AML-193 (cell line): ENCODE measurements at regions not wholly inside any gene's neighbourhood (a gene's known extent, or its start where the extent isn't known, plus 50 kb on each side); places are given as distances from the start of the nearest gene placed in this dataset.
"Not testable (repeated sequence)": the region's sequence is repeated elsewhere in the genome, so short reads cannot be mapped to it uniquely, and the experiment has no call there.

Experiments used
- DNase-seq, 2 experiments: peaks; one replicate each; lab custom pipeline; 2025; lab: John Stamatoyannopoulos, UW

DNA sequence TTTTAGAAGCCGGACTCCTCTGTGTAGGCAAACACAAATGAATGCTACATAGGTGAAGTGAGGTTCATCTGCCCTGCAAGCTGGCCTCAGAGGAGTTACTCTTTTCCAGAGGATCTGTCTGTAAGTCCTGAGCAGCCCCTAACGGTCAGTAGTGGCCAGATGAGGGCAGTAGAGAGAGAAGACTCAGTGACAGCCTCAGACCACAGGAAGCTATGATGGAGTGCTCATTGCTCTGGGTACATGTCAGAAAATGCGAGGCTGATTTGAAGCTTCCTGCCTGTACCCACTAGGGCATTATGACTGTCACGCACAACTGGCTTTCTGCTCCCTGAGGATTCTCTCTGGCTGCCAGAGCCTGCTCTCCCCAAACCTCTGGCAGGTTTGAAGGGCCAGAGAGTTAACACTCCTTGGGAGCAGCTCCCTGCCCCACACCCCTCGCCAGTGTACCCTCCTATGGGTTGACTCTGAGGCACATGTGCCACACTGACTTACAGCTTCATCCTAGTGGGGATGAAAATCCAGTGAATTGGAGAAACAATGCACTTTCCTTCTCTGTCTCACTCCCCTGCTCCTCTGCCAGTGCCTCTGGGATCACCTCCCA lies 141.5 kb downstream of the GABRG2 start:
- peak; percentile 41 to 46 for DNase-seq

GRCh38 chr5:162214551-162214950 lies 147.0 kb downstream of the GABRG2 start:
- DNase-seq, result no peak

- no peak for DNase-seq
Measured at GRCh38 chr5:162217037-162217436, 149.5 kb downstream of the GABRG2 start.

DNA sequence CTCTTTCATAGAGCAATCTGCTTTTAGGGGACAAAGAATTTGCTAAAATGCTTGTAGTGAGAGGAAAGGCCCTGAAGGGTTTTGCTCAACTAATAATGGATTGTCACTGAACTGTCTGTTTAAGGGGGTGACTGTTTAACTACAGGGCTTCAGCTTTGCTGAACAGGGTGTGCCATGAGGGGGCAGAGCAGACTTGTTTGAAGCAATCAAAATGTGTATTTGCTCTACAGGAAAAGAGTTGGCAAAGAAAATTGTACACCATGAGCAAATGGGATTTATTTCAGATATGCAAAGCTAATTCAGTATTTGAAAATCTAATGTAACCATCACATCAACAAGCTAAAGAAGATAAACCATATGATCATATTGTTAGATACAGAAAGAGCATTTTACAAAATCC lies 154.3 kb downstream of the GABRG2 start:
- DNase-seq, result no peak

GRCh38 chr5:162227075-162227474 lies 159.5 kb downstream of the GABRG2 start:
- DNase-seq, result peak; percentile 25 to 45

DNA sequence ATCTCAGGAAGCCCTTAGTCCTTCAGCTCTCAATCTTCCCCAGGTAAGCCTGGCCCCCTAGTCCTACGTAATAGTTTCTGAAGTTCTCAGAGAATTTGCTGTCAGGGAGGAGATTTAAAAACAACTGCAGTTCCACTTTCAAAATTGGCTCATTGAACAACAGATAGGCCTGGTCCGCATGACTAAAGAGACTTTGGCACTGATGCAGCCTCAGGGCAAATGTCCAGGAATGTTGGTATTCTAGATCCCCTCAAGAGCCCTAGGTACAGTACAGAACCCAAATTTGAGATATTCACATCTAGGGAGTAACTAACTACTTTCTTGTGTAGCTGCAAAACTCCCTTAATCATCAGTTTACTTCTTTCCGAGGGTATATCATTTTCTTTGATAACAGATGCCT lies 162.8 kb downstream of the GABRG2 start:
- DNase-seq, result no peak

DNA sequence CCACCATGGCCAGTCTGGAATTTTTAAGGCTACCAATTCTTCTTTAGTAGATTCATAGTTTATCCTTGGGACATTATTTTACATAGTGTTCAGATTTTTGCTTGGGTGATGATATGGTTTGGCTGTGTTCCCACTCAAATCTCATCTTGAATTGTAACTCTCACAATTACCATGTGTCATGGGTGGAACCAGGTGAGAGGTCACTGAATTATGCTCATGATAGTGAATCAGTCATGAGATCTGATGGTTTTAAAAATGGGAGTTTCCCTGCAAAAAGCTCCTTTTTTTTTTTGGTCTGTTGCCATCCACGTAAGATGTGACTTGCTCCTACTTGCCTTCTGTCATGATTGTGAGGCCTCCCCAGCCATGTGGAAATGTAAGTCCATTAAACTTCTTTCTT lies 163.9 kb downstream of the GABRG2 start:
- DNase-seq, result no peak

DNA sequence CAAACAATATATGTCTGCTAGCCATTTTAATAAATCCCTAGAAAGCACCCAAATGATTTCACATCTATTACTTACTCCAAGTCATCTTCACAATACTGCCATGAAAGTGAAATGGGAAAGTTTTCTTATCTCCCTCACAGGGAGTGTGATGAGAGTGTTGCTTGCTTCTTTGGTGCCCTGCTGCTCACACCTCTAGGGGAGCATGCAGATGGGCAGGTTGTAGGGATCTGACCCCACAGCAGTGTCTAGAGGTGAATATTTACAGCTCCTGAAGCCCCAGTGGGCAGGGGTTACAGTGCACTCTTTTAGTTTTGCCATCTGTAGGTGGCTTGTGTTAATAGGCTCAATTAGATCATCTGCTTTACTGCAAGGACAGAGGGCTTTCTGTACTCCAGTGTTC lies 173.2 kb downstream of the GABRG2 start:
- DNase-seq, result no peak

GRCh38 chr5:162242416-162242815 lies 174.8 kb downstream of the GABRG2 start:
- no peak for DNase-seq

DNA sequence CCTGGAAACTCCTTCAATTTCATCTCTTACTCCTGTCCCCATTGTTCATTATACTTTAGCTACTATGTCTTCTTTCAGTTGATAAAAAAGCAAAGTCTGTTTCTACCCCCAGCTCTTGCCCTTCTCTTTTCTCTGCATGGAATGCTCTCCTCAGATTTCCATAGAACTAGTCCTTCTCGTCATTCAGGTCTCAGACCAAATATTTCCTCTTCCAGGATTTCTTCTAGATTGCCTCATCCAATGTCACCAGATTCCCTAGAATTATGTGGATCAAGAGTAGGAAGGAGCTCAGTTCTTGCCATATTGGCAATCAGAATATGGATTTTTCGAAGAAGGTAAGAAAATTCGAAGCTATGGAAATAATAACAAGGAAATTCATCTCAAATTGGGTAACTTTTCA lies 176.1 kb downstream of the GABRG2 start:
- no peak for DNase-seq

DNA sequence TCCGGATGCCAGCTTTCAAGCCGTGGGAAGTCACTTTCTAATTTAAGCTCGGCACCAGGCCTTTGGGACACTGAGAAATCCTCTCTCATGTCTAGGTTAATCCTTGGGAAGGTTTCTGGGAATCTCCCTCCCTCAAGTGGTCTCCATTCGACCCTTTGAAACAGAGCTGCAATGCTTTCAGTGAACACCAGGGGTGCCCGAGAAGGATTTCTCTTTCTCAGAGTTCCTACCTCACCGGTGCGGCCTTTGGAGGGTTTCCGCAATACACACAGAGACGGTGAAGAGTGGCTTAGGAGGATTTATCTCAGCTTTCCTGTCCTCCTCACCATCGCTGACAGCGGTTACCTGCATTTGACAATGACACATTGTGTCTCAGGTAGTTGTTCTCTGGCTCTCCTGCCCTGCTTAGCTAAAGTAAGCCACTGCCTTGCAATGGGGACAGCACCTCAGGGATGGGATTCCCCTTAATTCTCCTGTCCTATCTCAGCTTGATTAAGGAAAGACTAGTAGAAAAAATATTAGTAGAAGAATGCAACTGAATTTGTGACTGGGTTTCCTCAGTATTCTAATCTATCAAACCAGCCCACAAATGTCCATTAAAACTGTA lies 180.6 kb downstream of the GABRG2 start:
- DNase-seq, result no peak

GRCh38 chr5:162256711-162257110 lies 189.1 kb downstream of the GABRG2 start:
- DNase-seq, result no peak

DNA sequence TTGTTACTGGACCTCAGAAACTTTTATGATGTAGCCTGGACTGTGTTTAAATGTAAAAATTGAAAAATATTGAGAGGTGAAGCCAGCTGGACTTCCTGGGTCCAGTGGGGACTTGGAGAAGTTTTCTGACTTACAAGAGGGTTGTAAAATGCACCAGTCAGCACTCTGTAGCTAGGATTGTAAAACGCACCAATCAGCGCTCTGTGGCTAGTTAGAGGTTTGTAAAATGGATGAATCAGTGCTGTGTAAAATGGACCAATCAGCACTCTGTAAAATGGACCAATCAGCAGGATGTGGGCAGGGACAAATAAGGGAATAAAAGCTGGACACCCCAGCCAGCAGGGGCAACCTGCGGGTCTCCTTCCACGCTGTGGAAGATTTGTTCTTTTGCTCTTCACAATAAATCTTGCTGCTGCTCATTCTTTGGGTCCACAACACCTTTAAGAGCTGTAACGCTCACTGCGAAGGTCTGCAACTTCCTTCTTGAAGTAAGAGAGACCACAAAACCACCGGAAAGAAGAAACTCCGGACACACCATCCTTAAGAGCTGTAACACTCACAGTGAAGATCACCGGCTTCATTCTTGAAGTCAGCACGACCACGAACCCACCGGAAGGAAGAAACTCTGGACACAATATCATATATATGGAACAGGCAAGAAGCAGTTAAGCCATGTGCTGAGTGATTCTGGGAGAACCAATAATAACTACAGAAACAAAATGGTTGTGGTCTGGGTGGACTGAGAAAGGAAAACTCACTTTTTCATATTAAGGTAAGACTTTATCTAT lies 201.3 kb downstream of the GABRG2 start:
- peak; percentile 89 to 91 for DNase-seq

GRCh38 chr5:162272417-162272816 lies 204.8 kb downstream of the GABRG2 start:
- DNase-seq, result no peak

- DNase-seq, result no peak
Measured at GRCh38 chr5:162274679-162275078, 207.1 kb downstream of the GABRG2 start.

DNA sequence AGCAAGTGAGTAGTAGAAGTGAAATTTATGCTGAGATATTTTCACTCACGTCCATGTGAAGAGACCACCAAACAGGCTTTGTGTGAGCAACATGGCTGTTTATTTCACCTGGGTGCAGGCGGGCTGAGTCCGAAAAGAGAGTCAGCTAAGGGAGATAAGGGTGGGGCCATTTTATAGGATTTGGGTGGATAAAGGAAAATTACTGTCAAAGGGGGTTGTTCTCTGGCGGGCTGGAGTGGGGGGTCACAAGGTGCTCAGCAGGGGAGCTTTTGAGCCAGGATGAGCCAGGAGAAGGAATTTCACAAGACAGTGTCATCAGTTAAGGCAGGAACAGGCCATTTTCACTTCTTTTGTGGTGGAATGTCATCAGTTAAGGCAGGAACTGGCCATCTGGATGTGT lies 207.8 kb downstream of the GABRG2 start:
- DNase-seq, result not testable (repeated sequence)

- DNase-seq, result no peak
Measured at GRCh38 chr5:162282191-162282590, 214.6 kb downstream of the GABRG2 start.

GRCh38 chr5:162283609-162284008 lies 216.0 kb downstream of the GABRG2 start:
- no peak for DNase-seq

DNA sequence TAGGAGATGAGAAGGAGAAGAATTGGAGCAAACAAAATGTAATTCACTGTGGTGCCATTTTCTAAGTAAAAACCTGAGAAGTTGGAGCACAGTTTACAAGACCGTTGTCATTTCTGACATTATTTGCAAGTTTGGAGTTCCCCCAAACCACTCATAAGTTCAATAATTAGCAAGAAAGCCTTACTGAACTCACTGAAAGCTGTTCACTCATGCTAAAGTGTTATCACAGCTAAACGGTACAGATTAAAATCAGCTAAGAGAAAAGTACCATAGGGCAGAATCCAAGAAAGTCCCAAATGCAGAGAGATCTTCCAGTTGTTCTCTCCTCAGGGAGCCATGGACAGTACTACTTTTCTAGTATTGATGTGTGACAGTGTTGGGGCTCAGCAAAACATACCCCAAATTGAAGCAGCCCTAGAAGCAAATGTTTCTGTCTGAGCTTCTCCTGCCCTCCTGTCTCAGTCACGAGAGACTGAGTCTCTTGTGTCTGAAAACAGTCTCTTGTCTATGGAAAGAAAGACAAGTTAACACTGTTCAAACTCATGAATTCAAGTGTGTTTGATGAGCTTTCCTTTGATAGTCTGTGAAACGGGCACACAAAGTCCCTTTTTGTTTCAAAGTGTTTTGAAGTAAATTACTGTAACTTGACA lies 221.2 kb downstream of the GABRG2 start:
- DNase-seq, result no peak

DNA sequence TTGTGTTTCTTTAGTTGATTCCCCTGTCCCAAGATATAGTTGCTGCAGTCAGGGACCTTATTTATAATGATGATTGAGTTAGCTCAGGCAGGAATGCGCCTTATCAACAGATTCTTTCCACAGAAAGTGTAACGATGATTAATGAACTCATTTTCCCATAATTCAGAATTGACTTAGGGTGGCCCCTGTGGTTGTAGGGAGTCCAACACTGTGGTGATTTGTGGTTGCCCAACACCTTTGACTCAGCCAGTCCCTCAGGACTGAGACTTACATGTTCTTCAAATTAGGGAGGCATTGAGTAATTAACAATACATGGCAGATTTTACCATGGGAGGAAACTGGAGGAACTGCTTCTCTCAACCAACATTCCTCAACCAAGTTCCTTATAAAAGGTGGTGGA lies 221.9 kb downstream of the GABRG2 start:
- peak; percentile 48 to 67 for DNase-seq

DNA sequence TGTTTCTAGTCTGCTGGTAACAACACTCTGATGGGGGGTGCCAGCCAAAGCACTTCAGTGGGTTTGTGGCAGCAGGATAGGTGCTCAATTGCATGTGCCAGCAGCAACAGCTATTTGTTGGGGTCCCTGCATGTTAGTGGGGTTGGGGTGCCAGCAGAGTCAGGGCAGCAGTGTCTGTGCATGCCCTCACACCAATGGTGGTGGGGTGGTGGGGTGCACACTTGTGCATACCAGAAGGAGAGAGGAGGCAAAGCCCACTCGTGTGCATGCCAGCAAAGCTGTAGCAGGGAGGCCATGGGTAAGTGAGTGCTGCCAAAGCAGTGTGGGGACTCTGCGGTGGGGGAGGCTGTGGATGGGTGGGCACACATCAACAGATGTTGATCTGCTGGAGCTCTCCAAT lies 232.2 kb downstream of the GABRG2 start:
- DNase-seq, result no peak

DNA sequence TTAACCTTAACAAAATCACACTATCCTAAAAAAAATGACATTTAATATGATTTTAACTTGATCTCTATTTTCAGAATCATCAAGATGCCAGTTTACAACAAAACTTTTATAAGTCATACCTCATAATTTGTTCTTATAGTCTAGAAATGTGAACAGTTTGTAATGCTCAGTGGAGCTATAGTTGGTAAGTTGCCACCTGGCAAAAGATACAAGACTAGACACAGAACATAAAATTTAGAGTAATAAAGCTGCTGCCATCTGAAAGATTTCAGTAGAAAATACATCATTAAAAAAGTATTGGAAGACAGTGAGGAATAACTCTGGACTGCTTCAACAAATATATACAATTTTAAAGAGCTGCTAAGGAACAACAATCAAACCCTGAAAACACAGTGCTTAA lies 233.8 kb downstream of the GABRG2 start:
- DNase-seq, result no peak

- DNase-seq, result no peak
Measured at GRCh38 chr5:162323466-162323865, 255.9 kb downstream of the GABRG2 start.
